ENCODE measurements at regions not wholly inside any gene's neighbourhood (a gene's known extent, or its start where the extent isn't known, plus 50 kb on each side); places are given as distances from the start of the nearest gene placed in this dataset.

DNA sequence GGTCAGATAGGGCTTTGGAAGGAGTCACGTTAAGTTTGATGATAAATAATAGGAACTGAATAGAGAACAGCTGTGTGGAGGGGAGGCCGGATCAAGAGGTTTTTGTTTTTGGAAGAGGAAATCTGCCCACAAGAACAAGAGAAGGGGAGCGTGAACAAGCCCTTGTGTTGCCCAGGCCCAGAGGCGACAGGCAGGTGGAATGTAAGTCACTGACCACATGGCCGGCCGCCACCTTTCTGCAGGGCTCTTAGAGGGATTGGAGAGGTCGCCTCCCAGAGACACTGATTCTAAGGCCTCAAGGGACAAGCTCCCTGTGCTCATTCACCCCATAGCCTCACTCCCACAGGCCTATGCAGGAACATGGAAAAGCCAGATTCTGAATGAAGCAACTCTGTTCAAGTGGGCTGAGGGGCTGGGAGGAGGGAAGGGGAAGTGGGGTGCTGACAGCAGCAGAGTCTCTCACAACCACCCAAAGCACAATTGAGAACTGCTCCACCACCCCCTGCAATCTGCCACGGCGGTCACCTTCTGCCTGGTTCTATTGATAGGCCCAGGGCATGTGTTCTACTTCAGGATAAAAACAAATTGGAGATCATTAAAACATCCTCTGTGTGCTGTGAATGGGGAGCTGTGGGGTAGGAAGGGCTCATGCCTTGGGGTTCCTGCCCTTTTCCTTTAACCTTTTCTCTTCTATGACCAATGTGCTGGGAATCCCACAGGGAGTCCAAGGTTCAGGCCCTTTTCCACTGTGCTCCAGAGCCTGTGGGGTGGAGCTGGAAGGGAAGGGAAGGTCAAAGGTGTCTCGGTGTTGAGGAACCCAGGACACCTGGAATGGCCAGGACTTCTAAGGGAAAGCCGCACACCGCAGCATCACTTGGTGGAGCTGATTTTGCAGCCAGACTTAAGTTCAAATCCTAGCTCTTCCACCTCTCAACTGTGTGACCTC lies 63.3 kb upstream of the PARP1 start:
- no peak for TF ChIP-seq POLR2AphosphoS5 (IDR thresholded peaks at IDR 0.05; ENCODE audit: low read depth, low read length)
- TF ChIP-seq SPI1 (IDR thresholded peaks at IDR 0.05; ENCODE audit: low read depth, low read length): no peak
- TF ChIP-seq POLR2A (IDR thresholded peaks at IDR 0.05; ENCODE audit: low read depth, low read length): no peak
- no peak for TF ChIP-seq TAF1 (IDR thresholded peaks at IDR 0.05; ENCODE audit: low read depth, low read length)
- no peak for TF ChIP-seq POU2F2 (IDR thresholded peaks at IDR 0.05; ENCODE audit: low read depth, low read length)

All from GM12891 (cell line).